Spleen (tissue), 11 donors: ENCODE measurements at regions not wholly inside any gene's neighbourhood (a gene's known extent, or its start where the extent isn't known, plus 50 kb on each side); places are given as distances from the start of the nearest gene placed in this dataset.
"Not testable (repeated sequence)": the region's sequence is repeated elsewhere in the genome, so short reads cannot be mapped to it uniquely, and the experiment has no call there.

Source experiments
- DNase-seq: peaks from one replicate; pipeline ENCODE4 v3.0.0-alpha.2; 2020
- H3K27ac ChIP-seq, 8 donors: fragments of 200-600 bp; sonication (generic) in 7 of 8; 1 replicate in 4 of 8; 2 replicates in 4 of 8; pipeline versions ENCODE4 v1.5.0 to v1.8.0; 2016 to 2021; ENCODE audit warnings: inconsistent platforms in 4 of 8, mild to moderate bottlenecking in 4 of 8, moderate library complexity in 1 of 8
- H3K27me3 ChIP-seq, 7 donors: fragments of 200-600 bp; sonication (generic) in 6 of 7; replicated peaks in 1 of 7; 1 replicate in 4 of 7; 2 replicates in 3 of 7; pipeline versions ENCODE4 v1.5.0 to v1.8.0; 2016 to 2021; ENCODE audit warnings: inconsistent platforms in 3 of 7, mild to moderate bottlenecking in 1 of 7
- H3K36me3 ChIP-seq, 6 donors: fragments of 200-600 bp; sonication (generic) in 5 of 6; 1 replicate in 4 of 6; 2 replicates in 2 of 6; pipeline versions ENCODE4 v1.5.0 to v1.8.0; 2016 to 2021; ENCODE audit warnings: inconsistent platforms in 2 of 6
- H3K4me1 ChIP-seq, 6 donors: fragments of 200-600 bp; sonication (generic) in 5 of 6; 1 replicate in 3 of 6; 2 replicates in 3 of 6; pipeline versions ENCODE4 v1.5.0 to v1.8.0; 2016 to 2021; ENCODE audit warnings: inconsistent platforms in 3 of 6
- H3K4me3 ChIP-seq, 8 donors: fragments of 200-600 bp; sonication (generic) in 7 of 8; 1 replicate in 4 of 8; 2 replicates in 4 of 8; pipeline versions ENCODE4 v1.5.0 to v1.8.0; 2016 to 2021; ENCODE audit warnings: inconsistent platforms in 4 of 8, mild to moderate bottlenecking in 4 of 8, moderate library complexity in 2 of 8
- H3K9me3 ChIP-seq, 8 donors: fragments of 200-600 bp; sonication (generic) in 7 of 8; 1 replicate in 4 of 8; 2 replicates in 4 of 8; pipeline versions ENCODE4 v1.5.0 to v1.8.0; 2016 to 2021; ENCODE audit warnings: inconsistent platforms in 4 of 8
- POLR2A ChIP-seq, 3 donors: fragments of 450-650 bp; IDR thresholded peaks; one replicate each; pipeline ENCODE4 v1.5.1; 2017; ENCODE audit warnings: antibody characterized with exemption in 3 of 3, mild to moderate bottlenecking in 1 of 3
- POLR2AphosphoS5 ChIP-seq, 3 donors: sonication (generic); formaldehyde crosslinking; IDR thresholded peaks; one replicate each; pipeline ENCODE4 v1.5.1; 2017; ENCODE audit warnings: antibody characterized with exemption in 3 of 3
- WGBS, 5 donors: extraction: QIAGEN DNeasy Blood & Tissue Kit in 3 of 5; methylation state at CpG; one replicate each; pipeline versions ENCODE4 v1.1.5 to v1.1.7; 2013 to 2018; 5-methylcytosine and 5-hydroxymethylcytosine counted together
- intact Hi-C: fragments of 100-400 bp; cut with DNase I; formaldehyde crosslinking; loops from one replicate; pipeline ENCODE4 v1.15.0; 2023; ENCODE audit warnings: low total_unique reads
- TF ChIP-seq, protein P1 (sequence below), 11 experiments: fragments of 200-600 bp in 7 of 11; fragments of 450-650 bp in 4 of 11; sonication (generic) in 4 of 11; IDR thresholded peaks in 8 of 11; conservative IDR thresholded peaks in 3 of 11; 1 replicate in 7 of 11; 2 replicates in 4 of 11; pipeline versions ENCODE4 v1.4.0 to v1.8.0; 2016 to 2021; ENCODE audit warnings: antibody characterized with exemption in 11 of 11, inconsistent platforms in 4 of 11, mild to moderate bottlenecking in 1 of 11
- donor health status: healthy with polysubstance abuse.
- donor health status: DM: no; HTN: no; CAD: no; lungs with moderate emphysema.
- donor health status: DM: no; HTN: no; CAD: no.
- donor health status: Bipolar disorder and iron deficiency.
- donor health status: healthy.
- donor health status: DM: no; HTN: no; CAD: no.
- donor health status: DM: yes; HTN: yes; CAD: no.

DNA sequence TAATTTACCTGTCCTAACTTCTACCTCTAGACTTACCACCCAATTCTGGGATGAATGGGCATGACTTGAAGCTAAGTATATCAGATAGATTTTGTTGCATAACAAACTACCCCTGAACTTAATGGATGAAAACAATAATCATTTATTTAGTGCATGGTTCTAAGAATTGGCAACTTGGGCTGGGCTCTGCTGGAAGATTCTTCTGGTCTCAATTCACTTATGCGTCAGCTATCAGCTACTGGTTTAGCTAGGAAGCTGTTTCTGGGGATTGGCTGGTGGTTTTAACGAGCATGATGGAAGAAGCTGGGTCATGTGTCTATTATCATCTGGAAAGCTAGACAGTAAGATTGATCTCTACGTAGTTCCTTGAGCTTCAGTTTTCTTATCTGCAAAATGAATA lies 77.3 kb upstream of the LMCD1 start:
- TF ChIP-seq POLR2AphosphoS5 (IDR thresholded peaks at IDR 0.05): no peak
- no peak for TF ChIP-seq POLR2A (IDR thresholded peaks at IDR 0.05)
- TF ChIP-seq, protein P1, sequence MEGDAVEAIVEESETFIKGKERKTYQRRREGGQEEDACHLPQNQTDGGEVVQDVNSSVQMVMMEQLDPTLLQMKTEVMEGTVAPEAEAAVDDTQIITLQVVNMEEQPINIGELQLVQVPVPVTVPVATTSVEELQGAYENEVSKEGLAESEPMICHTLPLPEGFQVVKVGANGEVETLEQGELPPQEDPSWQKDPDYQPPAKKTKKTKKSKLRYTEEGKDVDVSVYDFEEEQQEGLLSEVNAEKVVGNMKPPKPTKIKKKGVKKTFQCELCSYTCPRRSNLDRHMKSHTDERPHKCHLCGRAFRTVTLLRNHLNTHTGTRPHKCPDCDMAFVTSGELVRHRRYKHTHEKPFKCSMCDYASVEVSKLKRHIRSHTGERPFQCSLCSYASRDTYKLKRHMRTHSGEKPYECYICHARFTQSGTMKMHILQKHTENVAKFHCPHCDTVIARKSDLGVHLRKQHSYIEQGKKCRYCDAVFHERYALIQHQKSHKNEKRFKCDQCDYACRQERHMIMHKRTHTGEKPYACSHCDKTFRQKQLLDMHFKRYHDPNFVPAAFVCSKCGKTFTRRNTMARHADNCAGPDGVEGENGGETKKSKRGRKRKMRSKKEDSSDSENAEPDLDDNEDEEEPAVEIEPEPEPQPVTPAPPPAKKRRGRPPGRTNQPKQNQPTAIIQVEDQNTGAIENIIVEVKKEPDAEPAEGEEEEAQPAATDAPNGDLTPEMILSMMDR (IDR thresholded peaks at IDR 0.05 in 8 of 11, conservative IDR thresholded peaks at IDR 0.05 in 3 of 11): no peak
- Histone ChIP-seq H3K36me3 (no peaks in the 10 kb centered on the region), H3K27me3 (no peaks in the 10 kb centered on the region), H3K4me3 (no peak overlapping the region), H3K27ac (no peak overlapping the region), H3K9me3 (peaks cover 0 to 14% (median 10%) of the 10 kb centered on the region in 8 donors), H3K4me1 (no peaks in the 10 kb centered on the region)
- no peak for DNase-seq
- intact Hi-C loops: no loop called here
- WGBS, 5 donors: 78 to 90% (median 85%) methylated on average over 3 of the region's 3 CpGs

DNA sequence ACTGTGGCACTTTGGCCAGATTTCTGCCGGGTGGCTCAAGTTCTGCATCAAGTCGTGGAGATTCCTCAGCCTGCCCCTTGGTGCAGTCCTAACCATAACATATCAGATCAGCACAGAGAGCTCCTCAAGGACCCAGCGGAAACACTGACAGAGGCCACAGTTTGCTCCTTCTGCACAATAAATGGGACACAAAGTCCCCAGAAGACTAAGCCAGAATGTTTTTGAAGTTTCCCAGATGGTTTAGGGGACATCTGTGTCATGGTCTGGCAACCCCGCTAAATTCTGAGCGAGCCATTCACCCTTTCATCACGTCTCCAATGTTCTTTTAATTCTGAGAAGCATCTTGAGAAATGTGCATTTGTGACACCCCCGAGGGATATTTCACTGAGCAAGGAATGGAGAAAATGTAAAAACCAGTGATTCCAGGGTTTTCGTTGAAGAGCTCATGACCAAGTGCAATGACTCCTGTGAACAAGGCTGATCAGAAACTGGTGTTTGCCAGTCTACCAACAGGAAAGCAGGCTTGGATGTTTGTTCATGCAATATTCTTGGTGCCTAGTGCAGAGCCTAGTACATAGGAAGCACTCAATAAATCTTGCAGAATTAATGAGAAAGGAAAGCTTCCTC lies 64.8 kb upstream of the LMCD1 start:
- H3K4me3 ChIP-seq: no peak overlapping the region
- H3K27me3 ChIP-seq: no peaks in the 10 kb centered on the region
- WGBS, 5 donors: 68 to 77% (median 72%) methylated on average over 8 of the region's 8 CpGs
- intact Hi-C loops: no loop called here
- peak in 1 of 3 donors; percentile 67 for TF ChIP-seq POLR2AphosphoS5 (IDR thresholded peaks at IDR 0.05)
- TF ChIP-seq, protein P1 (IDR thresholded peaks at IDR 0.05 in 8 of 11, conservative IDR thresholded peaks at IDR 0.05 in 3 of 11): no peak
- peak overlapping the region in 6 of 8 donors; percentile 29 to 59 (median 55) for H3K27ac ChIP-seq
- H3K4me1 ChIP-seq: peaks cover 0 to 12% (median 0%) of the 10 kb centered on the region in 6 donors
- DNase-seq: no peak
- peaks cover 0 to 6% (median 0%) of the 10 kb centered on the region in 8 donors for H3K9me3 ChIP-seq
- no peaks in the 10 kb centered on the region for H3K36me3 ChIP-seq

DNA sequence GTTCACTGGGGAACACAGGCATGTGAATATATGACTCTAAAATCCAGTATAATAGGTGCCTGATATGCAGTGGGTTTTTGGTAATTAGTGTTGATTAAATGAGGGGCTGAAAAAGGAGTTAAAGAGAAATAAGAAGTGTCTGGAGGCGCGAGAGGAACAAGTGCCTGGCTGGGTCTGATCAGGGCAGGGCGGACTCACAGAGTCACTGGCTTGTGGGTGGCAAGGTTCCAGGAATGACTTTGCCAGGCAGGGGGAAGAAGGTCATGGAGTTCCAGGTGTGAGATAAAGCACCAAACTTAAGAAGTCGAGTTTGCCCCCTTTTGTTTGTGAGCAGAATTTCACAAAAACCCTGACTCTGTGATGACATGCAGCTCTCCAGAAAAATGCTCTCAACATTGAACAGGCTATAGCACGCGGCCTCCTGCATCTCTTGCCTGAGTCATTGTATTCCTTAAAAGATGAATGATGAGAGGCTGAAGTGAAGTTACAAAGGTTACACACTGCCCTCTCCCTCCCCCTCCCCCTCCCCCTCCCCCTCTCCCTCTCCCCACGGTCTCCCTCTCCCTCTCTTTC lies 63.0 kb upstream of the LMCD1 start:
- Histone ChIP-seq H3K27ac (peak overlapping the region in 3 of 8 donors; percentile 48 to 56 (median 53)), H3K4me1 (peaks cover 0 to 30% (median 9%) of the 10 kb centered on the region in 6 donors), H3K4me3 (no peak overlapping the region), H3K9me3 (peaks cover 0 to 6% (median 0%) of the 10 kb centered on the region in 8 donors), H3K36me3 (no peaks in the 10 kb centered on the region), H3K27me3 (no peaks in the 10 kb centered on the region)
- intact Hi-C loops: no loop called here
- TF ChIP-seq POLR2AphosphoS5 (IDR thresholded peaks at IDR 0.05): no peak
- no peak for TF ChIP-seq POLR2A (IDR thresholded peaks at IDR 0.05)
- TF ChIP-seq, protein P1 (IDR thresholded peaks at IDR 0.05 in 8 of 11, conservative IDR thresholded peaks at IDR 0.05 in 3 of 11): no peak
- WGBS, 5 donors: 83 to 88% (median 86%) methylated on average over 6 to 7 of the region's 7 CpGs
- DNase-seq: no peak

- 87 to 99% (median 96%) methylated on average over 6 to 30 of the region's 30 CpGs for WGBS, 5 donors
- DNase-seq: not testable (repeated sequence)
- intact Hi-C loops: loop anchor here (5.0 kb wide), 1 partner anchor 182 kb away; no protein-coding TSS in a partner anchor
These were observed 61.5 kb upstream of the LMCD1 start for GRCh38 chr3:8440142-8440541.

More at GRCh38 chr3:8440142-8440541, 61.5 kb upstream of the LMCD1 start:
- not testable (repeated sequence) for H3K9me3 ChIP-seq, H3K36me3 ChIP-seq, H3K27ac ChIP-seq, H3K4me3 ChIP-seq, H3K27me3 ChIP-seq
- peaks cover 2 to 45% (median 21%) of the 10 kb centered on the region in 6 donors for H3K4me1 ChIP-seq
